Endodermal cell (in vitro differentiated cells): ENCODE measurements at regions not wholly inside any gene's neighbourhood (a gene's known extent, or its start where the extent isn't known, plus 50 kb on each side); places are given as distances from the start of the nearest gene placed in this dataset.

Experiments used
- DNase-seq: peaks from one replicate; pipeline ENCODE4 v3.0.0-alpha.2; 2017
- H3K27ac ChIP-seq: 2 replicates; pipeline ENCODE4 v1.5.1; 2013; ENCODE audit warnings: mild to moderate bottlenecking, low read depth, low read length, moderate library complexity
- H3K27me3 ChIP-seq: 2 replicates; pipeline ENCODE4 v1.6.1; 2013; ENCODE audit warnings: mild to moderate bottlenecking, low read length, moderate library complexity; ENCODE audit not compliant: insufficient read depth, control insufficient read depth, poor library complexity, severe bottlenecking
- H3K36me3 ChIP-seq: 2 replicates; pipeline ENCODE4 v1.7.0; 2013; ENCODE audit warnings: mild to moderate bottlenecking, low read length, moderate library complexity; ENCODE audit not compliant: control insufficient read depth, insufficient read depth
- H3K4me1 ChIP-seq: one replicate; pipeline ENCODE4 v1.7.0; 2013; ENCODE audit warnings: low read length; ENCODE audit not compliant: control insufficient read depth, insufficient read depth
- H3K4me3 ChIP-seq: 2 replicates; pipeline ENCODE4 v1.5.1; 2013; ENCODE audit warnings: mild to moderate bottlenecking, low read length, moderate library complexity
- H3K9ac ChIP-seq: 2 replicates; pipeline ENCODE4 v1.6.1; 2013; ENCODE audit warnings: mild to moderate bottlenecking, low read length, moderate library complexity; ENCODE audit not compliant: poor library complexity, severe bottlenecking; ENCODE audit errors: extremely low read depth
- H3K9me3 ChIP-seq: 2 replicates; pipeline ENCODE4 v1.6.1; 2013; ENCODE audit warnings: mild to moderate bottlenecking, low read length, moderate library complexity; ENCODE audit not compliant: control insufficient read depth
- H3K27ac Mint-ChIP-seq: 2 replicates; pipeline ENCODE4 v1.8.0; 2020; ENCODE audit warnings: mixed read lengths
- H3K27me3 Mint-ChIP-seq: 2 replicates; pipeline ENCODE4 v1.8.0; 2021; ENCODE audit warnings: mild to moderate bottlenecking, mixed read lengths; ENCODE audit not compliant: insufficient read depth
- H3K36me3 Mint-ChIP-seq: 2 replicates; pipeline ENCODE4 v1.8.0; 2020; ENCODE audit warnings: low read depth, mixed read lengths
- H3K4me1 Mint-ChIP-seq: 2 replicates; pipeline ENCODE4 v1.8.0; 2020; ENCODE audit warnings: mixed read lengths
- H3K4me3 Mint-ChIP-seq: 2 replicates; pipeline ENCODE4 v1.8.0; 2020; ENCODE audit warnings: mild to moderate bottlenecking, moderate library complexity, mixed read lengths
- H3K9me3 Mint-ChIP-seq: 2 replicates; pipeline ENCODE4 v1.8.0; 2020; ENCODE audit warnings: mild to moderate bottlenecking, mixed read lengths
- CTCF ChIP-seq: fragments of 200-600 bp; sonication (generic); conservative IDR thresholded peaks from 2 replicates; pipeline ENCODE4 v1.5.0; 2021; ENCODE audit warnings: antibody characterized with exemption, mild to moderate bottlenecking
- WGBS, 2 experiments: methylation state at CpG; one replicate each; pipeline versions ENCODE4 v1.1.5 to v1.1.7; 2013; ENCODE audit warnings: missing lambda C conversion rate in 2 of 2, mixed read lengths in 1 of 2; ENCODE audit not compliant: insufficient coverage in 1 of 2, insufficient read length in 1 of 2; 5-methylcytosine and 5-hydroxymethylcytosine counted together

GRCh38 chr3:70748593-70748992 is 436.2 kb upstream of the MDFIC2 start:
- no peaks in the 10 kb centered on the region for H3K9me3 ChIP-seq
- no peak for TF ChIP-seq CTCF
- Mint-ChIP-seq H3K36me3 (no peaks in the 10 kb centered on the region), H3K9me3 (no peaks in the 10 kb centered on the region), H3K4me1 (no peaks in the 10 kb centered on the region), H3K4me3 (no peak overlapping the region), H3K27me3 (no peaks in the 10 kb centered on the region), H3K27ac (no peak overlapping the region)
- H3K4me3 ChIP-seq, result no peak overlapping the region
- 89% methylated on average over 5 of the region's 5 CpGs; no CpG with 5 or more reads in 1 of the 2 experiments for WGBS, 2 experiments
- no peaks in the 10 kb centered on the region for H3K4me1 ChIP-seq
- H3K27ac ChIP-seq, result peak overlapping the region; percentile 44
- H3K9ac ChIP-seq, result no peak overlapping the region
- peak; percentile 52 for DNase-seq
- H3K27me3 ChIP-seq, result no peaks in the 10 kb centered on the region
- no peaks in the 10 kb centered on the region for H3K36me3 ChIP-seq

- H3K4me1 Mint-ChIP-seq, result no peaks in the 10 kb centered on the region
- H3K9me3 ChIP-seq, result no peaks in the 10 kb centered on the region
- no peaks in the 10 kb centered on the region for H3K36me3 Mint-ChIP-seq
- H3K4me3 Mint-ChIP-seq, result no peak overlapping the region
- no peaks in the 10 kb centered on the region for H3K9me3 Mint-ChIP-seq
- H3K27ac Mint-ChIP-seq, result no peak overlapping the region
- H3K9ac ChIP-seq, result no peak overlapping the region
- no peak for DNase-seq
- WGBS, 2 experiments, result 71 to 73% methylated on average over 4 of the region's 4 CpGs
- no peaks in the 10 kb centered on the region for H3K27me3 ChIP-seq
- H3K36me3 ChIP-seq, result no peaks in the 10 kb centered on the region
- no peak overlapping the region for H3K27ac ChIP-seq
- no peak overlapping the region for H3K4me3 ChIP-seq
- H3K27me3 Mint-ChIP-seq, result no peaks in the 10 kb centered on the region
- no peaks in the 10 kb centered on the region for H3K4me1 ChIP-seq
- TF ChIP-seq CTCF, result no peak
Measured at GRCh38 chr3:70747847-70748246, 435.4 kb upstream of the MDFIC2 start.

- H3K36me3 ChIP-seq, result no peaks in the 10 kb centered on the region
Measured at GRCh38 chr3:70744536-70744935, 432.1 kb upstream of the MDFIC2 start.

More at GRCh38 chr3:70744536-70744935, 432.1 kb upstream of the MDFIC2 start:
- Histone ChIP-seq H3K4me3 (no peak overlapping the region), H3K4me1 (no peaks in the 10 kb centered on the region), H3K9me3 (no peaks in the 10 kb centered on the region), H3K9ac (no peak overlapping the region), H3K27me3 (no peaks in the 10 kb centered on the region), H3K27ac (no peak overlapping the region)
- H3K27me3 Mint-ChIP-seq, result no peaks in the 10 kb centered on the region
- no peaks in the 10 kb centered on the region for H3K36me3 Mint-ChIP-seq
- TF ChIP-seq CTCF, result no peak
- no peak overlapping the region for H3K4me3 Mint-ChIP-seq
- H3K4me1 Mint-ChIP-seq, result peaks cover 2% of the 10 kb centered on the region
- 92 to 100% methylated on average over 2 to 3 of the region's 3 CpGs for WGBS, 2 experiments
- H3K9me3 Mint-ChIP-seq, result no peaks in the 10 kb centered on the region
- H3K27ac Mint-ChIP-seq, result no peak overlapping the region
- DNase-seq, result no peak
